GM19455 (cell line): ENCODE measurements at regions not wholly inside any gene's neighbourhood (a gene's known extent, or its start where the extent isn't known, plus 50 kb on each side); places are given as distances from the start of the nearest gene placed in this dataset.
"Not testable (repeated sequence)": the region's sequence is repeated elsewhere in the genome, so short reads cannot be mapped to it uniquely, and the experiment has no call there.

Experiments
- ATAC-seq: cut with Tn5 transposase; IDR thresholded peaks from one replicate; pipeline ENCODE4 v1.9.1; 2021; ENCODE audit not compliant: unreplicated experiment

DNA sequence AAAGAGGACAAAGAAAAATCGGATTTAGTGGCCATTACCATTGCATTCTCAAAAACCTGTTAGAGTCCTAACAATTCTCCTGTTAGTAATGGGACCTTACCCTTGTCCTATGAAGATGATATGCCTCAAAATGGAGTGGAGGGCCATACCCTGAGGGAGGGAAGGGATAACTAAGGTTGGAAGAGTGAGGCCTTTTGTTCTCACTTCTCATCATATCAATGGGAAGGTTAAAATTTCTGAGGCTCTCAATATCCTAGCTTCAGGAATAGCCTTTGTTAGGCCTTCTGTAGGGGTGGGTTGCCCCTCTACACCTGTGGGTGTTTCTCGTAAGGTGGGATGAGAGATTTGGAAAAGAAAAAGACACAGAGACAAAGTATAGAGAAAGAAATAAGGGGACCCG is 109.4 kb upstream of the SGIP1 start:
- ATAC-seq = not testable (repeated sequence)

- no peak for ATAC-seq
Observed at GRCh38 chr1:66426239-66426853, 107.6 kb upstream of the SGIP1 start.

DNA sequence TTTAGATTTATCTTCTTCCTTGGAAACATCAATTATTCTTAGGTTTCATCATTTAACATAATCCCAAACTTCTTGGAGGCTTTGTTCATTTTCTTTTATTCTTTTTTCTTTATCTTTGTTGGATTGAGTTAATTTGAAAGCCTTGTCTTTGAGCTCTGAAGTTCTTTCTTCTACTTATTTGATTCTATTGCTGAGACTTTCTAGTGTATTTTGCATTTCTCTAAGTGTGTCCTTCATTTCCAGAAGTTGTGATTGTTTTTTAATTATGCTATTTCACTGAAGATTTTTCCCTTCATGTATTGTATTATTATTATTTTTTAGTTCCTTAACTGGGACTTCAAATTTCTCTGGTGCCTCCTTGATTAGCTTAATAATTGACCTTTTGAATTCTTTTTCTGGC is 103.1 kb upstream of the SGIP1 start:
- not testable (repeated sequence) for ATAC-seq

- ATAC-seq = no peak
Observed at GRCh38 chr1:66431999-66432398, 102.0 kb upstream of the SGIP1 start.

- ATAC-seq = no peak
Observed at GRCh38 chr1:66433611-66434010, 100.3 kb upstream of the SGIP1 start.

GRCh38 chr1:66434096-66434495 is 99.9 kb upstream of the SGIP1 start:
- ATAC-seq = no peak

DNA sequence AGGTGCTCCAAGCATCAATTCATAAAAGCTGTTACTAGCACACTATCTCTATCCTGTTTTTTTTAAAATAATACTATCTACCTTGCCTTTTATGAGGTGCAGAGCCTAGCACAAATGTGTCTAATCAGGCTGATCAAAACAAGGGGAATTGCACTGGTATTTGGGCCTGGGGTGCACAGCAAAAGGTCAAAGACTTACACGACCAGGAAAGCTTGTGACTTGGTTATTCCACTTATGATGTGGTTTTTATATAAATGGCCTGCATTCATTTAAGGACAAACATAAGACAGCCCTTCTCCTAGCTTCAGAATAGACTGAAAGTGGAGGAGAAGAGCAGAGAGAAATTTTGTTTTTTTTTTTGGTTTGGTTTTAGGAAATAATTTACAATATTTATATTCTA is 98.4 kb upstream of the SGIP1 start:
- ATAC-seq = no peak

- ATAC-seq = peak; percentile 61
Observed at GRCh38 chr1:66436378-66437135, 97.4 kb upstream of the SGIP1 start.

- peak; percentile 7 for ATAC-seq
Observed at GRCh38 chr1:66437136-66437401, 96.9 kb upstream of the SGIP1 start.

DNA sequence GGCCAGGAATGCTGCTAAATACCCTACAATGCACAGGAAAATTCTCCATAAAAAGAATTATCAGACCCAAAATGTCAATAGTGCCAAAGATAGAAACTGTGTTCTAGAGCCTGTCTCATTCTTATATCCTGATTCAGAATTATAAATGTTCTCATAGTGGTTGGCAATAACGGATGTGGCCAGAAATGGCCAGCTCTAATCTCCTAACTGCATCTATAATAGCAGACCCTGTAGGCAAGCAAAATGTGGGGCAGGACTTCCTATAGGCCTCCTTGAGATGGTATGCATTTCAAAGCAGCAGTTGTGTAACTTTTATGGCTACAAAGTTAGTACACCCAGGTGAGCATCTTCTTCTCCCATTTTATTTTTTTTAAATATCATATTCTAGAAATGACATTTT is 95.9 kb upstream of the SGIP1 start:
- no peak for ATAC-seq

GRCh38 chr1:66438501-66438900 is 95.5 kb upstream of the SGIP1 start:
- ATAC-seq = peak; percentile 6

DNA sequence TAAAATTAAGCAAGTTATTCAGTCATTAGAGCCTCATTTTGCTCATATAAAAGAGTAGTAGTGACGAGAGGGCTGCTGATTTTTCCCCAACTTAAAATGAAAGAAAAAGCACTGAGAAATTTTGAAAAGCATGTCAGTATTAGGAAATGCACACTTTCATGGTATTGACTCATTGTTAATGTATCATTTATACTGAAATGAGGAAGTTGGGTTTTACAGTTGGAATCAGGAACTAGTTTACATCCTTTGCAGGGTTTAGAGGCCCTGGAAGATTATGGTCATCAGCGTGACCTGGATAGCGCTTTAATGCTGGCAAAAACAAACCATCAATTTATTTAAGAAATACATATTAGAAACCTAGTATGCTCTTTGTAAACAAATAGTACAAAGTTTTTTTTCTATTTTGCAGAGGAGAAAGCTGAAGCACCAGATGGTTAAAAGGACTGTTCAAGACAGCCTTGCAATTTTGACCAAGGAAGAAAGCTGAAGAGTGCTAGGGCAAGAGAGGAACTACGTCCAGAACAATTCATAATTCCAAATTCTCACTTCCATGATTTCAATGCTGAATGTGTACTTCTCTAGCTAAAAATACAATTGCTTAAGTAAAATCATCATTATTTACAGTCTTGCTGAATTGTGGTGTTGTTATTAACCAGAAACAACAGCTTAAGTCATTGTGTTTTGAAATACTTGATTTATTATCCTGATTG is 94.8 kb upstream of the SGIP1 start:
- peak; percentile 68 for ATAC-seq

DNA sequence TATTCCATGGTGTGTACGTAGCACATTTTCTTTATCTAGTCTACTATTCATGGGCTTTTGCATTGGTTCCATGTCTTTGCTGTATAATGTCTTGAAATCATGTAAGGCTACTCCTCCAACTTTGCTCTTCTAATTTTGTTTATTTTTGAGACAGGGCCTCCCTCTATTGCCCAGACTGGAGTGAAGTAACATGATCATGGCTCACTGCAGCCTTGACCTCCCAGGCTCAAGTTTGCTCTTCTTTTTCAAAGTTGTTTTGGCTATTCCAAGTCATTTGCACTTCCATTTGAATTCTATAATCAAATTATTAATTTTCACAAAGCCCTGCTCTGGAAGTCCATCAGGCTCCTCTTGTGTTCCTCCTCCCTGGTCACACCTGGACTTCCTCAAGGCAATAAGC is 90.2 kb upstream of the SGIP1 start:
- no peak for ATAC-seq

- no peak for ATAC-seq
Observed at GRCh38 chr1:66444438-66445265, 89.3 kb upstream of the SGIP1 start.

DNA sequence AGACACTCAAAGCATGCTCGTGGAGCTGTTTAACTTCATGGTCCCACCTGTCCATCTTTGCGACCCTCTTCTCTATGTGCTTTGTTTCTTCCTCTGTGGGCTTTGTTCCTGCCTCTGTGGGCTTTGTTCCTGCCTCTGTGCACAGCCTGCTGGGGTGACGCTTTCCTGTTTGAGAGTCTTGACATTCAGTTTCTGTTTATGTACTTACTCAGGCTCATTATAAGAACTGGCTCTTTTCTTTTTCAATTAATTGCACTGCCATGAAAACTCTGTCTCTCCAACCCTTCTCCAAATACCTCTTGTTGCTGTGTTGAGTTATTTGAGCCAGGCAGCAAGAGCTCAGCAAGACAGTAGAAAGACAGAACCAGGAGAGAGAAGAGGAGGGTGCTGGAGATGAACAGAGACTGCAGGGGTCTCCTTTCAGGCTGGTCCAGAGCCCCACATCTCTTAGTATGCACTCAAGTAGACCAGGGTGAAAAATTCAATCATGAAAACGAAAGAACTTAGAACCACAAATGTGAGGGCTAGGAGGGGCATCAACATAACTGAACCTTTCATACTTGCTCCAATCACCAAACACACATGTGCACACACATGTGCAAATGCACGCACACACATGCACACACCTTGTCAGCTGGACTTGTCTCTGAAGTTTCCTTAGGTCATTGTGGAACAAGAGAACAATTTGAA is 88.3 kb upstream of the SGIP1 start:
- peak; percentile 93 for ATAC-seq

GRCh38 chr1:66446261-66447001 is 87.5 kb upstream of the SGIP1 start:
- ATAC-seq = peak; percentile 65

DNA sequence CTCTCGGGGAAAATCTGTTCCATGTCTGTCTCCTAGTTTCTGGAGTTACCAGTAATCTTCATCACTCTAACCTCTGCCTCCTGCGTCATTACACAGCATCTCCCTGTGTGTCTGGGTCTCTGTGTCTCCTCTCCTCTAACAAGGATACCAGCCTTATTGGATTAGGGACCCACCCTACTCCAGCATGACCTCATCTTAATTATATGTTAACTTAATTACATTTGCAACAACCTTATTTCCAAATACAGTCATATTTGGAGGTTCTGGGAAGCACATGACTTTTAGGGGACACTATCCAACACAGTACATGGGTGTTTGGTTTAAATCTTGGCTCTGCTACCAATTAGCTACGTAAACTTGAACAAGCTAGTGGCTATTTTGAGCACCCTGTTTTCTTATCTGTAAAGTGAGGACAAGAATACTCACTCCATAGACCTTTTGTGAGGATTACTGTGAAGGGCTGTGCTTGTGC is 83.9 kb upstream of the SGIP1 start:
- no peak for ATAC-seq

DNA sequence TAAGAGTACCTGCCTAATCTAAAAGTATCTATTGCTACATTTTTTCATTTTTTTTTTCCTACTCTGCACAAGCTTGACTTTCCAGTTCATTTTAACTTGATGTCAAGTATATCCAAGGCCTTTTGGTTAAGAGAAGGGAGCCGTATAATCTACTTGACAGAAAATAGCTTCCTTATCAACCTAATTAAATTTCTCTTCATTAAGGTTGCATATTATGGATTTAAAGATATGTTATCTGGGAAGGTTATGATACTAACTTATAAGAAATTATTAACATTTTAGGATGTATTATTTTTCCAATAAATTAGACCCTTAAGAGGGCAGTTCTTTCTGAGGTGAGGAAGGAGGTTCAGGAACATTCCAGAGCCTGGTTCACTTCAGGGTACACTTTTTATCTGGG is 83.1 kb upstream of the SGIP1 start:
- no peak for ATAC-seq

DNA sequence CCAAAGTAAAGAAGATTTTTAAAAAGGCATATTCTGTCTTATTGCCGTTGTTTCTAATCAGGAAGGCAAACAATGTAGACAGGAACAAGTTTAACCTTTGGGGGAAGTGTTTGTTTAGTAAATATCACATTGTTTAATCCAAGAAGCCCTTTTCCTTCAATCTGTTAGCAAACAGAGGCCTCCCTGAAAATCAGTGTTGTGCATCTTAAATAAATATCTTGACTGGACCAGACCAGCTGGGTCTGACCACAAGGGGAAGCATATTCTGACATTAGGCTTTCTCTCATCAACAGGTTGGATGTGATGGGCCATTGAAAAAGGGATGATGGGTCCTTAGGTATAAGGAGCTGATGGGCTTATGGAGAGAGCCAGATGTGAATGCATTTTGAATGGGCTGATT is 81.8 kb upstream of the SGIP1 start:
- ATAC-seq = no peak

DNA sequence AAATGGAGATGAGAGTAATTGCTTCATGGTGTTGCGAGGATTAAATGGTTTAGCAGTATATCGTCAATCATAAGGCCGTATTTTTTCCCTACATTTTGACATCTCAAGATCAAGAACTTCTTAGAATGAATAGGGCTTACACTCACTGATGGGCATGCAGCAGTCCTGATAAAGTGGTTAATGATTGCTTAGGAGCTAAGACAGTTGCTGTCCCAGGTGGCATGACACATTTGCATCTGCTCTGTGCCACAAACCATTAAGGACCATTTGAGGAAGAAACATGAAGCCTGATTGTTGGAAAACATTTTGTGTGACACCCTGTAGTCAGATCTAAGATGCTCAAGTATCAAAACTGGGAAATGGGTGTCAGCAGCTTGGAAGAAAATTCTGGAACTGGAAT is 81.0 kb upstream of the SGIP1 start:
- ATAC-seq = no peak
